Osteocyte (in vitro differentiated cells): ENCODE measurements at regions not wholly inside any gene's neighbourhood (a gene's known extent, or its start where the extent isn't known, plus 50 kb on each side); places are given as distances from the start of the nearest gene placed in this dataset. TPM values are rescaled to one million over a fixed set of nuclear protein-coding genes. Genes with fewer than 3 reads are reported as not detected.

Source experiments
- DNase-seq: peaks from one replicate; pipeline ENCODE4 v3.0.0; 2021; ENCODE audit warnings: mixed read lengths; ENCODE audit not compliant: unreplicated experiment; ENCODE audit errors: extremely low spot score
- H3K27ac Mint-ChIP-seq: one replicate; pipeline ENCODE4 v1.8.0; 2021; ENCODE audit warnings: mild to moderate bottlenecking, mixed read lengths; ENCODE audit not compliant: unreplicated experiment
- H3K27me3 Mint-ChIP-seq: one replicate; pipeline ENCODE4 v1.8.0; 2021; ENCODE audit warnings: mixed read lengths; ENCODE audit not compliant: unreplicated experiment
- H3K36me3 Mint-ChIP-seq: one replicate; pipeline ENCODE4 v1.8.0; 2021; ENCODE audit warnings: mixed read lengths; ENCODE audit not compliant: unreplicated experiment
- H3K4me1 Mint-ChIP-seq: one replicate; pipeline ENCODE4 v1.8.0; 2021; ENCODE audit warnings: mixed read lengths; ENCODE audit not compliant: unreplicated experiment
- H3K4me3 Mint-ChIP-seq: one replicate; pipeline ENCODE4 v1.8.0; 2021; ENCODE audit warnings: mild to moderate bottlenecking, moderate library complexity, mixed read lengths; ENCODE audit not compliant: unreplicated experiment
- H3K9me3 Mint-ChIP-seq: one replicate; pipeline ENCODE4 v1.8.0; 2021; ENCODE audit warnings: mixed read lengths; ENCODE audit not compliant: unreplicated experiment
- microRNA-seq: library from miRNA; unstranded; fragments of <30 nt; microRNA quantifications from one replicate; pipeline ENCODE4 v1.1.0, GENCODE V29; 2020; ENCODE audit not compliant: unreplicated experiment
- TF ChIP-seq, protein P1 (sequence below): fragments of 200-600 bp; sonication (generic); IDR thresholded peaks from 2 replicates; pipeline ENCODE4 v1.5.0; 2021; ENCODE audit warnings: antibody characterized with exemption, mild to moderate bottlenecking, moderate library complexity

GRCh38 chr12:116506697-116507064 is 52.5 kb upstream of the MAP1LC3B2 start:
- Mint-ChIP-seq H3K27me3 (no peaks in the 10 kb centered on the region), H3K4me3 (no peak overlapping the region), H3K36me3 (no peaks in the 10 kb centered on the region), H3K27ac (peak overlapping the region; percentile 34), H3K4me1 (peaks cover 22% of the 10 kb centered on the region), H3K9me3 (no peaks in the 10 kb centered on the region)
- TF ChIP-seq, protein P1, sequence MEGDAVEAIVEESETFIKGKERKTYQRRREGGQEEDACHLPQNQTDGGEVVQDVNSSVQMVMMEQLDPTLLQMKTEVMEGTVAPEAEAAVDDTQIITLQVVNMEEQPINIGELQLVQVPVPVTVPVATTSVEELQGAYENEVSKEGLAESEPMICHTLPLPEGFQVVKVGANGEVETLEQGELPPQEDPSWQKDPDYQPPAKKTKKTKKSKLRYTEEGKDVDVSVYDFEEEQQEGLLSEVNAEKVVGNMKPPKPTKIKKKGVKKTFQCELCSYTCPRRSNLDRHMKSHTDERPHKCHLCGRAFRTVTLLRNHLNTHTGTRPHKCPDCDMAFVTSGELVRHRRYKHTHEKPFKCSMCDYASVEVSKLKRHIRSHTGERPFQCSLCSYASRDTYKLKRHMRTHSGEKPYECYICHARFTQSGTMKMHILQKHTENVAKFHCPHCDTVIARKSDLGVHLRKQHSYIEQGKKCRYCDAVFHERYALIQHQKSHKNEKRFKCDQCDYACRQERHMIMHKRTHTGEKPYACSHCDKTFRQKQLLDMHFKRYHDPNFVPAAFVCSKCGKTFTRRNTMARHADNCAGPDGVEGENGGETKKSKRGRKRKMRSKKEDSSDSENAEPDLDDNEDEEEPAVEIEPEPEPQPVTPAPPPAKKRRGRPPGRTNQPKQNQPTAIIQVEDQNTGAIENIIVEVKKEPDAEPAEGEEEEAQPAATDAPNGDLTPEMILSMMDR = no peak
- no peak for DNase-seq

DNA sequence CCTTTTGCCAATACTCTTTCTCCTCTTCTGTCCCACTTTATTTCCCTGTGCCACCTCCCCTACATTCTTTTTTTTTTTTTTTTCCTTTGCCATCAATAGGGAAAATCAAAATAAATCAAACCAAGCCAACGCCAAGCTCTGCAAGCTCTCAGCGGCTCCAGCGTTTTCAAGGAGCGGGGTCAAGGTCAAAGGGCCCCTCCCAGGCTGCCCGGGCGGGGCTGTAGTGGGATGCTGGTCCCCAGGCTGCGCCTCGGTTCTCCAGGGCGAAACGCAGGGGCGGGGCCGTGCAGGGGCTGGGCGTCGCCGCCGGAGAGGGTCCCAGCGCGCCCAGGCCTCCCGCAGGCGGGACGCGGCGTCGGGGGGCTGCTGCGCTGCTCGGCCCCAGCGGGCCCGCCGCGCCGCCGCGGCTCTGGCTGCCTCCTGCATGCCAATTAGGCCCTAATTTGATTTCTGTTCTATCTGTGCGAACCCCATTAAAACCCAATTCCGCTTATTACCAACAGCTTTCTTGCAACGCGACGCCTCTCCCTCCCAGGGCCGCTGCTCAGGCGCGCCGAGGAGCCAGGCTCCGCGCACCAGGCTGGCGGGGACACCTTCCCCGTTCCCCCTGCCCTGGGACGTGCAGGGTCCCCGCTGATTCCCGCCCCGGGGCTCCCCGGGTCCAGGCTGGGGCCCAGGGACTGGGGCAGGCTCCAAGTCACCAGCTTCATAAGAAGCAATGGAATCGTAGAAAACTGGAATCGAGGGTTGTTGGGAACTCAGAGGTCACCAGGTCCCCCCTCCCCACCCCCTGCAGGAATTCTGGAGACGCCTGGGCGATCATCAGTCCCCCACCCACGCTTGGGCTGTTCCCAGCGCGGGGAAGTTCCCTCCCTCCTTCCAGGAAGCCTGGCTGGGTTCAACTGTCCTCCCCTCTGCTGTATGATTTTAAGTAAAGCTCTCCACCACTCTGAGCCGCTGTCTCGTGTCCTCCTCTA is 50.7 kb upstream of the MAP1LC3B2 start:
- H3K4me3 Mint-ChIP-seq = peak overlapping the region; percentile 58
- H3K36me3 Mint-ChIP-seq = no peaks in the 10 kb centered on the region
- TF ChIP-seq, protein P1 = no peak
- peaks cover 22% of the 10 kb centered on the region for H3K4me1 Mint-ChIP-seq
- H3K9me3 Mint-ChIP-seq = no peaks in the 10 kb centered on the region
- no peaks in the 10 kb centered on the region for H3K27me3 Mint-ChIP-seq
- H3K27ac Mint-ChIP-seq = peak overlapping the region; percentile 31
- no peak for DNase-seq

Small RNA genes lying in the stretch of these regions (microRNA-seq; reads per million reads assigned to microRNA genes)
- not detected for gene MIR4472-2
